ENCODE measurements at regions not wholly inside any gene's neighbourhood (a gene's known extent, or its start where the extent isn't known, plus 50 kb on each side); places are given as distances from the start of the nearest gene placed in this dataset.

DNA sequence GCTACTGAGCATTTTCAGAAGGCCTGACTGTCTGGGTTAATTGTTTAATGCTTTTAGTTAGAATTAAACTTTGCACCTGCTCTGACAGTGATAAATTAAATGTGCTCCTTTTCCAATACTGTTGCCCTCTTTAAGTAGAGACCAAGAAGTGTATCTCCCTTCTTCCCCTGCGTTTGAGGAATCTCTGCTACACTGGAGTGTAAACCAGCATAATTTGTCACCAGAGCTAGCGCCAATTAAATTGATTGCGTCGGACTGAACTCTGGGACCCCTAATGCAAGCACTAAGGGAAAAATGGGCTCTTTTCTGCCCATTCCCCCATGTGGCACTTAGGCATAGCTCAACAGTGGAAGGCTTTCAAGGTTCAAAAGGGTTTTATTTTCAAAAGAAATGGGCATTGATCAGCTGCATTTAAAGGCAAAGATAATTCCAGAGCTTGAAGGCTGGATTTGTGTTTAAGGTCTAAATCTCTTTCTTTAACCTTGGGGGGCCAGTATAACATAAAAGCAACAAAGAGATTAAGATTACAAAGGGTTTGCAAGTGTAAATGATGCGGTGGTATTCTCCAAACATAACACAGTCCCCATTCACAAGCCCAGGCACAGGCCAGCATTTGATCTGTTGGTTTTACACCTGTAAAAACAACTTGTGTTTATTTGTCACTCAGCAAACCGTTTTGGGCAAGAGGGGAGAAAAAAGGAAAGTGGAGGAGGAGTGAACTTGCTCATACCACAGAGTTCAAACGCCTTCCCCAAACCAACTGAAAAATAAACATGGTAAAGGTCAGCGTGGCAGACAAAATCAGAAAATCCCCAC lies 427.6 kb downstream of the BCL11A start (continued):
- no peak for TF ChIP-seq SP1 (IDR thresholded peaks at IDR 0.05; ENCODE audit: low read depth, low read length)
- TF ChIP-seq SUZ12 (IDR thresholded peaks at IDR 0.05; ENCODE audit: low read length), result no peak
- no peak for TF ChIP-seq HDAC2 (IDR thresholded peaks at IDR 0.05; ENCODE audit: borderline replicate concordance in 1 of 2, low read depth in 2 of 2, low read length in 2 of 2)
- TF ChIP-seq, protein P1, sequence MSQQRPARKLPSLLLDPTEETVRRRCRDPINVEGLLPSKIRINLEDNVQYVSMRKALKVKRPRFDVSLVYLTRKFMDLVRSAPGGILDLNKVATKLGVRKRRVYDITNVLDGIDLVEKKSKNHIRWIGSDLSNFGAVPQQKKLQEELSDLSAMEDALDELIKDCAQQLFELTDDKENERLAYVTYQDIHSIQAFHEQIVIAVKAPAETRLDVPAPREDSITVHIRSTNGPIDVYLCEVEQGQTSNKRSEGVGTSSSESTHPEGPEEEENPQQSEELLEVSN (IDR thresholded peaks at IDR 0.05), result no peak
- TF ChIP-seq BACH1 (IDR thresholded peaks at IDR 0.05; ENCODE audit: low read length), result no peak
- no peak for TF ChIP-seq NANOG (IDR thresholded peaks at IDR 0.05; ENCODE audit: insufficient read depth, low read depth, low read length, poor library complexity, severe bottlenecking)
- no peak for TF ChIP-seq BRCA1 (IDR thresholded peaks at IDR 0.05; ENCODE audit: low read depth, low read length)
- no peak for TF ChIP-seq SRF (IDR thresholded peaks at IDR 0.05; ENCODE audit: low read depth, low read length)
